OCI-LY7 (cell line): ENCODE measurements at regions not wholly inside any gene's neighbourhood (a gene's known extent, or its start where the extent isn't known, plus 50 kb on each side); places are given as distances from the start of the nearest gene placed in this dataset.

ENCODE experiments used
- BruUV-seq: library from RNA; stranded (reverse); fragments of 400-500 nt; replicated peaks from 2 replicates; lab custom pipeline; 2021; lab: Mats Ljungman, UMichigan
- CTCF ChIA-PET: fragments of 300-600 bp; sonication (Branson Sonifier 250); formaldehyde crosslinking; loops from one replicate; lab custom pipeline; 2022; ENCODE audit warnings: antibody characterized with exemption; ENCODE audit not compliant: unreplicated experiment; lab: Charles Lee
- POLR2A ChIA-PET: fragments of 300-600 bp; sonication (Branson Sonifier 250); formaldehyde crosslinking; loops from one replicate; lab custom pipeline; 2022; ENCODE audit warnings: antibody characterized with exemption; lab: Charles Lee
- DNase-seq: peaks from one replicate; pipeline ENCODE4 v3.0.0-alpha.2; 2015; ENCODE audit warnings: low spot score
- H2AFZ ChIP-seq: fragments of 200-600 bp; sonication (generic), shearing (Covaris generic); 2 replicates; pipeline ENCODE4 v1.6.1; 2014; ENCODE audit warnings: mild to moderate bottlenecking, antibody characterized with exemption, low read length, moderate library complexity
- H3K27ac ChIP-seq: fragments of 200-600 bp; sonication (generic); 2 replicates; pipeline ENCODE4 v1.5.1; 2014; ENCODE audit warnings: mixed run types, low read depth, mild to moderate bottlenecking, moderate library complexity, low read length, inconsistent platforms; ENCODE audit not compliant: poor library complexity, severe bottlenecking
- H3K36me3 ChIP-seq: fragments of 200-600 bp; sonication (generic); 2 replicates; pipeline ENCODE4 v1.6.1; 2014; ENCODE audit warnings: mild to moderate bottlenecking, antibody characterized with exemption, low read length, moderate library complexity, mixed read lengths; ENCODE audit not compliant: insufficient read depth
- H3K4me1 ChIP-seq: fragments of 200-600 bp; sonication (generic); 2 replicates; pipeline ENCODE4 v1.5.1; 2014; ENCODE audit warnings: mild to moderate bottlenecking, low read length; ENCODE audit not compliant: insufficient read depth, poor library complexity, severe bottlenecking
- H3K4me2 ChIP-seq: fragments of 200-600 bp; sonication (generic); 2 replicates; pipeline ENCODE4 v1.6.1; 2014; ENCODE audit warnings: mild to moderate bottlenecking, low read length
- H3K4me3 ChIP-seq: fragments of 200-600 bp; sonication (generic); 2 replicates; pipeline ENCODE4 v1.5.1; 2014; ENCODE audit warnings: mild to moderate bottlenecking, low read depth, low read length; ENCODE audit not compliant: poor library complexity, severe bottlenecking
- H3K79me2 ChIP-seq: fragments of 200-600 bp; sonication (generic); 2 replicates; pipeline ENCODE4 v1.6.1; 2016; ENCODE audit warnings: low read depth, mild to moderate bottlenecking, low read length, moderate library complexity, mixed read lengths; ENCODE audit not compliant: insufficient read depth
- H3K9me2 ChIP-seq: fragments of 200-600 bp; sonication (generic); 2 replicates; pipeline ENCODE4 v1.6.1; 2016; ENCODE audit warnings: mild to moderate bottlenecking, low read length, mixed read lengths; ENCODE audit not compliant: insufficient read depth
- H3K9me3 ChIP-seq: fragments of 200-600 bp; sonication (generic); 2 replicates; pipeline ENCODE4 v1.6.1; 2014; ENCODE audit warnings: mild to moderate bottlenecking, mixed run types, low read length, mixed read lengths
- H4K20me1 ChIP-seq: fragments of 200-600 bp; sonication (generic); 2 replicates; pipeline ENCODE4 v1.6.1; 2014; ENCODE audit warnings: mild to moderate bottlenecking, antibody characterized with exemption, low read length, moderate library complexity, mixed read lengths; ENCODE audit not compliant: insufficient read depth
- EZH2phosphoT487 ChIP-seq: fragments of 200-600 bp; sonication (generic); IDR thresholded peaks from 2 replicates; pipeline ENCODE4 v1.6.1; 2018; ENCODE audit warnings: low read depth, borderline replicate concordance, mild to moderate bottlenecking, mixed run types, antibody characterized with exemption, low read length, moderate library complexity, mixed read lengths
- intact Hi-C: fragments of 100-400 bp; cut with micrococcal nuclease; formaldehyde crosslinking; loops from one replicate; pipeline ENCODE4 v1.10.0; 2022; ENCODE audit not compliant: unreplicated experiment
- TF ChIP-seq, protein P1 (sequence below): fragments of 200-600 bp; sonication (generic); conservative IDR thresholded peaks from 2 replicates; pipeline ENCODE4 v1.5.1; 2014; ENCODE audit warnings: mild to moderate bottlenecking, antibody characterized with exemption, low read length, moderate library complexity, mixed read lengths

GRCh38 chr3:177754508-177754921 is 557.2 kb upstream of the TBL1XR1 start:
- Histone ChIP-seq H3K27ac (no peak overlapping the region), H3K4me2 (no peak overlapping the region), H3K36me3 (no peaks in the 10 kb centered on the region), H4K20me1 (no peaks in the 10 kb centered on the region), H3K4me3 (no peak overlapping the region), H2AFZ (no peak overlapping the region), H3K79me2 (no peaks in the 10 kb centered on the region), H3K9me2 (no peaks in the 10 kb centered on the region), H3K4me1 (no peaks in the 10 kb centered on the region), H3K9me3 (no peaks in the 10 kb centered on the region)
- DNase-seq: no peak
- POLR2A ChIA-PET: interaction anchor here (0.6 to 0.7 kb wide), 2 partner anchors 59 to 82 kb away, joined by 3 read pairs; no protein-coding TSS in a partner anchor
- no TSS peak for BruUV-seq
- intact Hi-C loops: no loop called here
- no peak for TF ChIP-seq EZH2phosphoT487
- TF ChIP-seq, protein P1, sequence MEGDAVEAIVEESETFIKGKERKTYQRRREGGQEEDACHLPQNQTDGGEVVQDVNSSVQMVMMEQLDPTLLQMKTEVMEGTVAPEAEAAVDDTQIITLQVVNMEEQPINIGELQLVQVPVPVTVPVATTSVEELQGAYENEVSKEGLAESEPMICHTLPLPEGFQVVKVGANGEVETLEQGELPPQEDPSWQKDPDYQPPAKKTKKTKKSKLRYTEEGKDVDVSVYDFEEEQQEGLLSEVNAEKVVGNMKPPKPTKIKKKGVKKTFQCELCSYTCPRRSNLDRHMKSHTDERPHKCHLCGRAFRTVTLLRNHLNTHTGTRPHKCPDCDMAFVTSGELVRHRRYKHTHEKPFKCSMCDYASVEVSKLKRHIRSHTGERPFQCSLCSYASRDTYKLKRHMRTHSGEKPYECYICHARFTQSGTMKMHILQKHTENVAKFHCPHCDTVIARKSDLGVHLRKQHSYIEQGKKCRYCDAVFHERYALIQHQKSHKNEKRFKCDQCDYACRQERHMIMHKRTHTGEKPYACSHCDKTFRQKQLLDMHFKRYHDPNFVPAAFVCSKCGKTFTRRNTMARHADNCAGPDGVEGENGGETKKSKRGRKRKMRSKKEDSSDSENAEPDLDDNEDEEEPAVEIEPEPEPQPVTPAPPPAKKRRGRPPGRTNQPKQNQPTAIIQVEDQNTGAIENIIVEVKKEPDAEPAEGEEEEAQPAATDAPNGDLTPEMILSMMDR: no peak
- CTCF ChIA-PET: no interaction called here

- H3K9me3 ChIP-seq: no peaks in the 10 kb centered on the region
- DNase-seq: no peak
- TF ChIP-seq, protein P1: no peak
- TF ChIP-seq EZH2phosphoT487: no peak
- no peak overlapping the region for H2AFZ ChIP-seq
- intact Hi-C loops: no loop called here
- H3K4me3 ChIP-seq: no peak overlapping the region
- POLR2A ChIA-PET: no interaction called here
- CTCF ChIA-PET: no interaction called here
- H3K9me2 ChIP-seq: no peaks in the 10 kb centered on the region
- H3K27ac ChIP-seq: no peak overlapping the region
- H3K4me1 ChIP-seq: no peaks in the 10 kb centered on the region
- no peaks in the 10 kb centered on the region for H3K36me3 ChIP-seq
- H3K79me2 ChIP-seq: no peaks in the 10 kb centered on the region
- no peaks in the 10 kb centered on the region for H4K20me1 ChIP-seq
- H3K4me2 ChIP-seq: no peak overlapping the region
- BruUV-seq: no TSS peak
Observed at GRCh38 chr3:177758126-177758525, 560.8 kb upstream of the TBL1XR1 start.

DNA sequence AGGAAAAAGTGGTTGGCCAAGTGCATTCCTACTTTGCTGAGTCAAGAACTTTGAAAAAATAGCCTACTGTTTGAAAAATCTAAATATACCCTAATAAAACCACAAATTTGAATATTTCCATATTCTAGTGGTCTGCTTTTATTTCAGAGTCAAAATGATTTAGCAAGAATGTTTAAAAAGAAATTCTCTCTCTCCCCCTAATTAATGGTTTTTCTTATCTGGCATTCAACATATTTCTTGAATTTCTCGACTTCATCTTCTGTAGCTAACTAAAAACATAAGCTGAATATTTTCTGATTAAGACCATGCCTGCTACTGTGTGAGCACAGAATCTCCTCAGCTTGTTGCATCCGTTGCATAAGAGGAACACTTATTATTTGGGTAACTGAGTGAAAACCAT is 563.5 kb upstream of the TBL1XR1 start:
- CTCF ChIA-PET: no interaction called here
- no peak for DNase-seq
- Histone ChIP-seq H3K9me2 (no peaks in the 10 kb centered on the region), H3K4me2 (no peak overlapping the region), H3K9me3 (no peaks in the 10 kb centered on the region), H3K36me3 (no peaks in the 10 kb centered on the region), H3K79me2 (no peaks in the 10 kb centered on the region), H4K20me1 (no peaks in the 10 kb centered on the region), H3K4me1 (no peaks in the 10 kb centered on the region), H3K27ac (no peak overlapping the region), H3K4me3 (no peak overlapping the region), H2AFZ (no peak overlapping the region)
- intact Hi-C loops: no loop called here
- no TSS peak for BruUV-seq
- POLR2A ChIA-PET: interaction anchor here (0.7 to 1.0 kb wide), 3 partner anchors 11 to 1417 kb away, joined by 3 read pairs; no protein-coding TSS in a partner anchor
- TF ChIP-seq, protein P1: no peak
- no peak for TF ChIP-seq EZH2phosphoT487
